ENCODE measurements at regions not wholly inside any gene's neighbourhood (a gene's known extent, or its start where the extent isn't known, plus 50 kb on each side); places are given as distances from the start of the nearest gene placed in this dataset.

DNA sequence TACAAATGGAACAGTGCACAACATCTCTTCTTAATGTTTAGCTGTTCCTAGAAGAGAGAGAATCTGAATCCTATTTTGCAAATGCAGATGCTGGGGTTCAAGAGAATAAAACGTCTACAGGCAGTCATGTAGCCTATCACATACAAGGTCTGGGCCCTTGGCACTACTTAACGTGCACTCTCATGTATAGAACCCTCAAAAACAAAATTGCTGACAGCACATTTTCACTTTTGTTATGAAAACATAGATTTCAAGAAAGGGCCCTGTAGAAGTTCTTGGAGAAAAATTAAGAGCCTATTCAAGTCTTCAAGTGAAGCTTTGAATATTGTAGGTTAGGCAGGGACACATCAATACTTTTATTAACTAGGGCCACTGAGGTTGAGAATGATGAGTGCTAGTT, 504.3 kb upstream of the FAM98A start:
- ATAC-seq (no peak), FAIRE-seq (no peak), DNase-seq (ENCODE audit: low read depth, low spot score) (no peak)
- in situ Hi-C loops (cut with MboI) (loop anchor here (5.0 kb wide), 1 partner anchor 1304 kb away; no protein-coding TSS in a partner anchor), intact Hi-C loops (cut with micrococcal nuclease; ENCODE audit: unreplicated experiment) (no loop called here)
- WGBS (ENCODE audit: insufficient coverage, insufficient replicate concordance, low lambda C conversion rate, missing lambda C conversion rate), result 21% methylated on average over 2 of the region's 2 CpGs
- ChIA-PET SMC1A (ENCODE audit: uncharacterized antibody, unreplicated experiment) (interaction anchor here (1.3 kb wide), 1 partner anchor 634 kb away, joined by 3 read pairs; no protein-coding TSS in a partner anchor), CTCF (no interaction called here), RAD21 (ENCODE audit: unreplicated experiment) (no interaction called here), POLR2A (no interaction called here)
- Histone ChIP-seq H3K4me1 (ENCODE audit: control insufficient read depth, insufficient read depth, low read length) (no peaks in the 10 kb centered on the region), H3K36me3 (ENCODE audit: control insufficient read depth in 2 of 2, insufficient read depth in 2 of 2, low read length in 1 of 2) (no peaks in the 10 kb centered on the region), H3K9me3 (replicated peaks; ENCODE audit: control insufficient read depth, insufficient read depth, low read length) (no peaks in the 10 kb centered on the region), H3K27ac (ENCODE audit: control insufficient read depth, insufficient read depth) (no peak overlapping the region), H3K4me3 (no peak overlapping the region), H3K9ac (ENCODE audit: control insufficient read depth, insufficient read depth, low read length) (no peak overlapping the region), H3K4me2 (ENCODE audit: control insufficient read depth, insufficient read depth) (no peak overlapping the region), H3K79me2 (ENCODE audit: control insufficient read depth, insufficient read depth, low read length) (no peaks in the 10 kb centered on the region), H2AFZ (ENCODE audit: control insufficient read depth, low read depth, low read length) (no peak overlapping the region), H3K27me3 (replicated peaks in 1 of 2; ENCODE audit: control insufficient read depth in 2 of 2, insufficient read depth in 2 of 2, low read length in 1 of 2) (no peaks in the 10 kb centered on the region; a peak in 1 of 4 replicates), H4K20me1 (ENCODE audit: control insufficient read depth, insufficient read depth) (no peaks in the 10 kb centered on the region)
- TF ChIP-seq MXI1 (IDR thresholded peaks at IDR 0.05; ENCODE audit: low read depth, low read length), result no peak
- no peak for TF ChIP-seq DPF2 (IDR thresholded peaks at IDR 0.05)
- BruUV-seq (replicated peaks), result no TSS peak

DNA sequence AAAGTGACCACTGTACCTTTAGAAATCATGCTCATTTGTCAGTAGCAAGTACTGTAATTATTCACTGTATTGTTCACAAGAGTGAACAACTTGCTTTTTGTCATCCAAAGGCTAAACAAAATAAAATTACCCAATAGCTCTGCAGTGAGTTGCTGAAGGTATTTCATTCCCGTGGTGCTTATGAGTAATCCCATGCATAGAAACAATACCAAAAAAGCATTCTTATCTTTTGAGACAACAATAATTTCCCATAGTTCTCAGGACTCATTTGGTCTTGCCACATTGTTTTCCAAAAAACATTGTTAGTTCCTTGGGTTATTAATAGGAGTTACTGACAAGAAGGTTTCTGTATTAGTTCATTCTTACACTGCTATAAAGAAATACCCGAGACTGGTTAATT, 503.2 kb upstream of the FAM98A start:
- no peak for FAIRE-seq
- H4K20me1 ChIP-seq (ENCODE audit: control insufficient read depth, insufficient read depth), result no peaks in the 10 kb centered on the region
- TF ChIP-seq TAF1 (IDR thresholded peaks at IDR 0.05; ENCODE audit: borderline replicate concordance, low read depth, low read length), result no peak
- no peak for TF ChIP-seq RUNX3 (IDR thresholded peaks at IDR 0.05; ENCODE audit: low read length)
- TF ChIP-seq ZNF207 (IDR thresholded peaks at IDR 0.05; ENCODE audit: borderline replicate concordance), result no peak
- TF ChIP-seq GATAD2B (conservative IDR thresholded peaks at IDR 0.05; ENCODE audit: low read depth), result no peak
- TF ChIP-seq ASH2L (IDR thresholded peaks at IDR 0.05; ENCODE audit: borderline replicate concordance, low read depth), result no peak
- TF ChIP-seq USF1 (IDR thresholded peaks at IDR 0.05; ENCODE audit: borderline replicate concordance, extremely low read length, insufficient read depth, low read depth, low read length), result no peak
- TF ChIP-seq, protein P1, sequence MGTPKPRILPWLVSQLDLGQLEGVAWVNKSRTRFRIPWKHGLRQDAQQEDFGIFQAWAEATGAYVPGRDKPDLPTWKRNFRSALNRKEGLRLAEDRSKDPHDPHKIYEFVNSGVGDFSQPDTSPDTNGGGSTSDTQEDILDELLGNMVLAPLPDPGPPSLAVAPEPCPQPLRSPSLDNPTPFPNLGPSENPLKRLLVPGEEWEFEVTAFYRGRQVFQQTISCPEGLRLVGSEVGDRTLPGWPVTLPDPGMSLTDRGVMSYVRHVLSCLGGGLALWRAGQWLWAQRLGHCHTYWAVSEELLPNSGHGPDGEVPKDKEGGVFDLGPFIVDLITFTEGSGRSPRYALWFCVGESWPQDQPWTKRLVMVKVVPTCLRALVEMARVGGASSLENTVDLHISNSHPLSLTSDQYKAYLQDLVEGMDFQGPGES (IDR thresholded peaks at IDR 0.05), result no peak
- TF ChIP-seq DPF2 (IDR thresholded peaks at IDR 0.05), result no peak
- TF ChIP-seq, protein P2, sequence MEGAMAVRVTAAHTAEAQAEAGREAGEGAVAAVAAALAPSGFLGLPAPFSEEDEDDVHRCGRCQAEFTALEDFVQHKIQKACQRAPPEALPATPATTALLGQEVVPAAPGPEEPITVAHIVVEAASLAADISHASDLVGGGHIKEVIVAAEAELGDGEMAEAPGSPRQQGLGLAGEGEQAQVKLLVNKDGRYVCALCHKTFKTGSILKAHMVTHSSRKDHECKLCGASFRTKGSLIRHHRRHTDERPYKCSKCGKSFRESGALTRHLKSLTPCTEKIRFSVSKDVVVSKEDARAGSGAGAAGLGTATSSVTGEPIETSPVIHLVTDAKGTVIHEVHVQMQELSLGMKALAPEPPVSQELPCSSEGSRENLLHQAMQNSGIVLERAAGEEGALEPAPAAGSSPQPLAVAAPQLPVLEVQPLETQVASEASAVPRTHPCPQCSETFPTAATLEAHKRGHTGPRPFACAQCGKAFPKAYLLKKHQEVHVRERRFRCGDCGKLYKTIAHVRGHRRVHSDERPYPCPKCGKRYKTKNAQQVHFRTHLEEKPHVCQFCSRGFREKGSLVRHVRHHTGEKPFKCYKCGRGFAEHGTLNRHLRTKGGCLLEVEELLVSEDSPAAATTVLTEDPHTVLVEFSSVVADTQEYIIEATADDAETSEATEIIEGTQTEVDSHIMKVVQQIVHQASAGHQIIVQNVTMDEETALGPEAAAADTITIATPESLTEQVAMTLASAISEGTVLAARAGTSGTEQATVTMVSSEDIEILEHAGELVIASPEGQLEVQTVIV (IDR thresholded peaks at IDR 0.05; ENCODE audit: borderline replicate concordance, partially characterized antibody), result no peak
- TF ChIP-seq SMARCA5 (IDR thresholded peaks at IDR 0.05), result no peak
- TF ChIP-seq NR2C1 (IDR thresholded peaks at IDR 0.05), result no peak
- no peak for TF ChIP-seq NFYA (IDR thresholded peaks at IDR 0.05; ENCODE audit: borderline replicate concordance, low read depth, low read length)
- TF ChIP-seq ZZZ3 (IDR thresholded peaks at IDR 0.05; ENCODE audit: control insufficient read depth, insufficient read length, low read depth), result no peak
- TF ChIP-seq NFXL1 (IDR thresholded peaks at IDR 0.05; ENCODE audit: borderline replicate concordance), result no peak

More for the DNA sequence above, 503.2 kb upstream of the FAM98A start:
- no peaks in the 10 kb centered on the region for H3K4me1 ChIP-seq (ENCODE audit: control insufficient read depth, insufficient read depth, low read length)
- ChIA-PET POLR2A (no interaction called here), CTCF (interaction anchor here (1.2 to 2.9 kb wide), 2 partner anchors 468 to 636 kb away, joined by 3 to 18 read pairs; no protein-coding TSS in a partner anchor), SMC1A (ENCODE audit: uncharacterized antibody, unreplicated experiment) (interaction anchor here (1.0 kb wide), 1 partner anchor 468 kb away, joined by 3 read pairs; no protein-coding TSS in a partner anchor), RAD21 (ENCODE audit: unreplicated experiment) (no interaction called here)
- H3K27ac ChIP-seq (ENCODE audit: control insufficient read depth, insufficient read depth), result no peak overlapping the region
- no peak overlapping the region for H3K9ac ChIP-seq (ENCODE audit: control insufficient read depth, insufficient read depth, low read length)
- no TSS peak for BruUV-seq (replicated peaks)
- H2AFZ ChIP-seq (ENCODE audit: control insufficient read depth, low read depth, low read length), result no peak overlapping the region
- H3K9me3 ChIP-seq (replicated peaks; ENCODE audit: control insufficient read depth, insufficient read depth, low read length), result no peaks in the 10 kb centered on the region
- intact Hi-C loops (cut with micrococcal nuclease; ENCODE audit: unreplicated experiment) (no loop called here), in situ Hi-C loops (cut with MboI) (loop anchor here (5.0 kb wide), 1 partner anchor 1305 kb away; no protein-coding TSS in a partner anchor)
- no peaks in the 10 kb centered on the region for H3K79me2 ChIP-seq (ENCODE audit: control insufficient read depth, insufficient read depth, low read length)
- ATAC-seq (no peak), DNase-seq (ENCODE audit: low read depth, low spot score) (no peak)
- 32% methylated on average over 2 of the region's 2 CpGs for WGBS (ENCODE audit: insufficient coverage, insufficient replicate concordance, low lambda C conversion rate, missing lambda C conversion rate)
- H3K27me3 ChIP-seq (replicated peaks in 1 of 2; ENCODE audit: control insufficient read depth in 2 of 2, insufficient read depth in 2 of 2, low read length in 1 of 2), result no peaks in the 10 kb centered on the region
- no peak overlapping the region for H3K4me3 ChIP-seq
- H3K36me3 ChIP-seq (ENCODE audit: control insufficient read depth in 2 of 2, insufficient read depth in 2 of 2, low read length in 1 of 2), result no peaks in the 10 kb centered on the region
- H3K4me2 ChIP-seq (ENCODE audit: control insufficient read depth, insufficient read depth), result no peak overlapping the region

Measured in GM12878 (cell line).